GM12865 (cell line): ENCODE measurements at regions not wholly inside any gene's neighbourhood (a gene's known extent, or its start where the extent isn't known, plus 50 kb on each side); places are given as distances from the start of the nearest gene placed in this dataset.
A peak's percentile ranks its signal among the peaks of the same experiment; 100 is the strongest.
"Not testable (repeated sequence)": the region's sequence is repeated elsewhere in the genome, so short reads cannot be mapped to it uniquely, and the experiment has no call there.

Source experiments
- DNase-seq: peaks from one replicate; pipeline ENCODE4 v3.0.0; 2010; ENCODE audit warnings: low read depth
- H3K4me3 ChIP-seq: 2 replicates; pipeline ENCODE4 v1.5.1; 2011; ENCODE audit warnings: mild to moderate bottlenecking, low read depth, low read length, control low read depth
- CTCF ChIP-seq: IDR thresholded peaks from 2 replicates; pipeline ENCODE4 v1.5.1; 2011; ENCODE audit warnings: low read length, control low read depth, low read depth, inconsistent platforms; ENCODE audit not compliant: insufficient read depth; ENCODE audit errors: missing control alignments

GRCh38 chr1:19024532-19024931 is 68.1 kb upstream of the IFFO2 start:
- DNase-seq = no peak
- H3K4me3 ChIP-seq = no peak overlapping the region
- no peak for TF ChIP-seq CTCF

DNA sequence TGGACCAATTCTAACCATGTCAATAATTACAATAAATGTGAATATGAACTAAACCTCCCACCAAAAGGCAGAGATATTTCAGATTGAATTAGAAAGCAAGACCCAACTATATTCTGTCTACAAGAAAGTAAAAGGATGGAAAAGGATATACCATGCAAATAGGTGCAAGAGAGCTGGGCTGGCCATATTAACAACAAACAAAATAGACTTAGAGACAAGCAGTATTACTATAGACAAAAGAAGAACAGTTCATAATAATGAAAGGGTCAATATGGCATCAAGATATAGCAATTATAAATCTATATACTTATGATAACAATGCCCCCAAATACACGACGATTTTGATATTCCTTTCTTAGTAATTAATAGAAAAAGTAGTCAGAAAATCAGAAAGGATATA is 67.3 kb upstream of the IFFO2 start:
- H3K4me3 ChIP-seq = no peak overlapping the region
- no peak for DNase-seq
- no peak for TF ChIP-seq CTCF

GRCh38 chr1:19021845-19022244 is 65.4 kb upstream of the IFFO2 start:
- no peak for TF ChIP-seq CTCF
- no peak overlapping the region for H3K4me3 ChIP-seq
- no peak for DNase-seq

DNA sequence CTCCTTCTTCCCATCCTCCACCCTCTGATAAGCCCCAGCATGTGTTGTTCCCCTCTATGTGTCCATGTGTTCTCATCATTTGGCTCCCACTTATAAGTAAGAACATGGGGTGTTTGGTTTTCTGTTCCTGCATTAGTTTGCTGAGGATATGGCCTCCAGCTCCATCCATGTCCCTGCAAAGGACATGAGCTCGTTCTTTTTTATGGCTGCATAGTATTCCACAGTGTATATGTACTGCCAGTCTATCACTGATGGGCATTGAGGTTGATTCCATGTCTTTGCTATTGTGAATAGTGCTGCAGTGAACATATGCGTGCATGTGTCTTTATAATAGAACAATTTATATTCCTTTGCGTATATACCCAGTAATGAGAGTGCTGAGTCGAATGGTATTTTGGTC is 62.8 kb upstream of the IFFO2 start:
- H3K4me3 ChIP-seq, DNase-seq: not testable (repeated sequence)

- no peak for DNase-seq
- no peak for TF ChIP-seq CTCF
- H3K4me3 ChIP-seq = no peak overlapping the region
These were observed 59.0 kb upstream of the IFFO2 start for GRCh38 chr1:19015476-19015875.

DNA sequence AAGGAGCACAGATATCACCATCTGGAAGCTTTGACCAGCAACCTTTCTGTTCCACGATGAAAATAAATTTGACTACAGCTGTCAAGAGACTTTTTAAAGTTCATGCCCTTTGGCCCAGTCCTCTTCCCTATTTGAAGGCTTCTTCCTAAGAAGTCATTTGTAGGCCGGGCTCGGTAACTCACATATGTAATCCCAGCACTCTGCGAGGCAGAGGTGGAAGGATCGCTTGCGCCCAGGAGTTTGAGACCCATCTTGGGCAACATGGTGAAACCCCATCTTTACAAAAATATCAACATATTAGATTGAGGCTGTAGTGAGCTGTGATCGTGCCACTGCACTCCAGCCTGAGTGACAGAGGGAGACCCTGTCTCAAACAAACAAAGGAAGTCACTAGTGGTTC is 58.3 kb upstream of the IFFO2 start:
- no peak for DNase-seq
- no peak overlapping the region for H3K4me3 ChIP-seq
- TF ChIP-seq CTCF = no peak

DNA sequence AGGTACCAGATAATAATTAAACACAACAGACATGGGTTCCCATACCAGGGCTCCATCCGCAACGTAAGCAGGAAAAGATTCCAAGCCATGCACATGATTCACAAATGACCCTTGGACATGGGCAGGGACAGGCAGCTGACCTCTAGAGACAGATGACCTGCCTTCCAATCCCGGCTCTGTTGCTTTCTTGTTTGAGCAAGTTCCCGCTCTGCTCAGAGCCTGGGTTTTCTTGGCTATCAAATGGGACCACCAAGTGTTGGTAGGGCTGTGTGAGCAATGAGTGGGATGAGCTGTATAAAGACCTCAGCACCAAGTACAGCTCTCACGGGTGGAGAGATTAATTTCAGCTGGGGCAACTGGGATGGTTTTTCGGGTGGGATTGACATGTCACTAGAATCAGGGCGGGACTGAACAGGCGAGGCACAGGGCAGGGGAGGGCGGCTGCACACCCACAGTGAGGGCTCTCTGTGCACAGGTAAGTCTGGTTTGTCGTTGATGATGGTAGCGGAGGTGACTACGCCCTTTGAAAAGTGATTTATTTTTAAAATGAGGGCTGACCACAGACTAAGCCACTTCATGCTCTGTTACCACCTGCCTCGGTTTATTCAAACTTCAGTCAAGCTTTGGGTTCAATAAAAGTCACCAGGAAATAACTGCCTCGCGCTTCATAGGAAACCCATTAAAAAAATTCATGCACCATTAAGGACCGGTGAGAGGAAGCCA is 57.5 kb upstream of the IFFO2 start:
- no peak overlapping the region for H3K4me3 ChIP-seq
- TF ChIP-seq CTCF = no peak
- peak; percentile 8 for DNase-seq
